ENCODE measurements at regions not wholly inside any gene's neighbourhood (a gene's known extent, or its start where the extent isn't known, plus 50 kb on each side); places are given as distances from the start of the nearest gene placed in this dataset.

- TF ChIP-seq CTCF (IDR thresholded peaks at IDR 0.05) (no peak), POLR2A (IDR thresholded peaks at IDR 0.05) (no peak)
- Histone ChIP-seq H3K4me3 (no peak overlapping the region), H3K27ac (no peak overlapping the region), H3K36me3 (replicated peaks in 1 of 2) (no peaks in the 10 kb centered on the region), H3K27me3 (no peaks in the 10 kb centered on the region), H3K4me1 (replicated peaks in 1 of 2) (no peaks in the 10 kb centered on the region), H3K9me3 (replicated peaks in 1 of 3) (no peaks in the 10 kb centered on the region)
- intact Hi-C loops (cut with DNase I) = no loop called here
- no peak for DNase-seq
Measured at GRCh38 chr12:127657036-127657435, 609.9 kb upstream of the TMEM132C start.

GRCh38 chr12:127660961-127661360, 606.0 kb upstream of the TMEM132C start:
- H3K4me1 ChIP-seq (replicated peaks in 1 of 2) = no peaks in the 10 kb centered on the region
- H3K36me3 ChIP-seq (replicated peaks in 1 of 2) = no peaks in the 10 kb centered on the region
- no peaks in the 10 kb centered on the region for H3K9me3 ChIP-seq (replicated peaks in 1 of 3)
- H3K4me3 ChIP-seq = no peak overlapping the region
- TF ChIP-seq CTCF (IDR thresholded peaks at IDR 0.05) (no peak), POLR2A (IDR thresholded peaks at IDR 0.05) (no peak)
- no peaks in the 10 kb centered on the region for H3K27me3 ChIP-seq
- intact Hi-C loops (cut with DNase I) = no loop called here
- WGBS, 4 donors = 65 to 73% (median 69%) methylated on average over 2 of the region's 2 CpGs
- no peak for DNase-seq
- H3K27ac ChIP-seq = no peak overlapping the region

DNA sequence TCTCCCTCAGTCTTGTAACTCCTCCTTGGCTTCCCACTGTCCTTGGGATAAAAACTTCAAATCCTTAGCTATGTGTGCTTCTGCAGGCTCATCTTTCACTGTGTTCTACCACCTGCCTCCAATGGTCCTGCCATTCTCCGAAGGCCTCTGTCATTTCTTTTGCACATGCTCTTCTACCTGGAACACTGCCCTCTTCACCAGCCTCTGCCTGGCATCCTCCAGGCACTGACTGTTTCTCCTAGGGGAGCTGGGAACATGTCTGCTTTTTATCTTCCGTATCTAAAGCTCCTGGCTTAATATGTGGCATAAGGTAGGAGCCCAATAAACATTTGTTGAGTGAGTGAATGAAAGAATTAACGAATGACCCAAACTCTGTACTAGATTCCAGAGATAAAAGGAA, 603.3 kb upstream of the TMEM132C start:
- Histone ChIP-seq H3K36me3 (replicated peaks in 1 of 2) (no peaks in the 10 kb centered on the region), H3K9me3 (replicated peaks in 1 of 3) (no peaks in the 10 kb centered on the region)
- no peak for TF ChIP-seq CTCF (IDR thresholded peaks at IDR 0.05)
- TF ChIP-seq POLR2A (IDR thresholded peaks at IDR 0.05) = no peak

GRCh38 chr12:127664901-127665300, 602.1 kb upstream of the TMEM132C start:
- WGBS, 4 donors = 81 to 91% (median 85%) methylated on average over 4 of the region's 4 CpGs
- Histone ChIP-seq H3K27ac (no peak overlapping the region), H3K4me3 (no peak overlapping the region), H3K36me3 (replicated peaks in 1 of 2) (no peaks in the 10 kb centered on the region), H3K9me3 (replicated peaks in 1 of 3) (no peaks in the 10 kb centered on the region), H3K4me1 (replicated peaks in 1 of 2) (no peaks in the 10 kb centered on the region), H3K27me3 (no peaks in the 10 kb centered on the region)
- DNase-seq = no peak
- TF ChIP-seq POLR2A (IDR thresholded peaks at IDR 0.05) (no peak), CTCF (IDR thresholded peaks at IDR 0.05) (no peak)
- intact Hi-C loops (cut with DNase I) = no loop called here

More for the DNA sequence above, 603.3 kb upstream of the TMEM132C start:
- H3K4me3 ChIP-seq = no peak overlapping the region
- no peak overlapping the region for H3K27ac ChIP-seq
- intact Hi-C loops (cut with DNase I) = no loop called here
- no peak for DNase-seq
- no peaks in the 10 kb centered on the region for H3K27me3 ChIP-seq
- WGBS, 4 donors = 72 to 91% (median 81%) methylated on average over 3 of the region's 3 CpGs
- H3K4me1 ChIP-seq (replicated peaks in 1 of 2) = no peaks in the 10 kb centered on the region

All from adrenal gland (tissue), 9 donors.